Activated CD4-positive, alpha-beta T cell treated with anti-CD3 and anti-CD28 coated beads, Interleukin-10, Interleukin-2, amounts not matched to agents 100 ng/mL and 50 ng/mL, durations not matched to agents 16 hours and 8 hours (primary cell): ENCODE measurements at regions not wholly inside any gene's neighbourhood (a gene's known extent, or its start where the extent isn't known, plus 50 kb on each side); places are given as distances from the start of the nearest gene placed in this dataset.
"Not testable (repeated sequence)": the region's sequence is repeated elsewhere in the genome, so short reads cannot be mapped to it uniquely, and the experiment has no call there.

Experiments
- DNase-seq: peaks from one replicate; pipeline ENCODE4 v3.0.0-alpha.2; 2020

DNA sequence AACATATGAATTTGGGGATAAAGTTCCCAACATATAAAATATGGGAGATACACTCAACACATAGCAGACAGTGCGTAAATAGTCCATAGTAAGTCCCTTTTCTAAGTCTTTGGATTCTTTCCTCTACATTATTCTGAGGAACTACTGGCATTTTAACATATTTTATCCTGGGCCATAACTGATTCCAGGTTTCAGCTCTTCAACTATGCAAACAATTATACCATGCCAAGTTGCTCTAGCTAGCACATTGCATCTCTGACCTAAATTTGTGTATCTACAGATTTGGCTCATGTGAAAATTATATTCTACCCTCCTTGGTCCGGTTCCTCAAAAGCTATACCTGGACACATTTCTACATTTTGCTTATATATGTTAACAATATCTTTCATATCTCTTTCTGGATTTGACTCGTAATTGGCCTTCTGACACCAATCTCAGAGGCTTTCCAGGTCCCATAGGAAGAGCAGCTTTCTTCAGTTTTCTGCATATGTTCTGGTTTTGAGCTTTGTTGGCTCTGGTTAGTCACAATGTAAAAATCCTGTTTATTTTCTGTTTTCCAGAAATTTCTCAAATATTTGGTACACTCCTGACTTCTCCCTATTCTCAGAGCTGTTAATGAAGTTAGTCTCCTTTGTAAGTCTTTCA is 305.4 kb downstream of the BMP4 start:
- no peak for DNase-seq

DNA sequence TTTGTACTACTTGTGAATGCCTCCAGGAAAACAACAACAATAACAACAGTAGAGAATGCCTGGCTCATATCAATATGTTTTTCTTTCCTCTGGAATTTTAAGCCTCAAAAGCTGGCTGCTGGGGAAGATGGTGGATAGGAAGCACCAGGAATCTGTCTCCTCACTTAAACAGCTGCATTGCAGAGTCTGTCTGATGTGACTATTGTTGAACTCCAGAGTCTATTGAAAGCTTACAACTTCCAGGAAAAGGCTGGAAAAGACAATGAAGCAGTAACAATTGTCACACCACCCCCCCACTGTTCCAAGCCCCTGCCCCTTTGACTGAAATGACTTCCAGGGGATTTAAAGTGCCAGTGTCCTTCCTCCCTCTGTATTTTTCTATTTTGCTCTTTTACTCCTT is 309.7 kb downstream of the BMP4 start:
- DNase-seq = no peak

DNA sequence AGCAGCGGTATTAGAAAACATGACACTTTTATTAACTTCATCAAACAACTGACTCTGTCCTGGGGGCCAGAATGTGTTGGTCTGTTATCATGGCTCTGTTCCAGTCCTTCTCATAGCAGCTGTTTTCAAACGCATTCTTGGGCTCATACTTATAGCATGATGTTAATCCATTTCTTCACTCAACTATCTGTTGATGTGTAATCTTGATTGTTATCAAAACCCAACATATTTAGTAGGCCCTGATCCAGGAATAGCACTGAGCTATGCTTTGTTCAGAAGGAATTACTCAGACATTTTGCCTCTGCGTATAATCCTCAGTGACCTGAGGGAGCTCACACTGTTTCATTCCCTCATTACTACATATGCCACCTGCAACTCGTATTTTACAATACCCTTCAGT is 315.9 kb downstream of the BMP4 start:
- no peak for DNase-seq

DNA sequence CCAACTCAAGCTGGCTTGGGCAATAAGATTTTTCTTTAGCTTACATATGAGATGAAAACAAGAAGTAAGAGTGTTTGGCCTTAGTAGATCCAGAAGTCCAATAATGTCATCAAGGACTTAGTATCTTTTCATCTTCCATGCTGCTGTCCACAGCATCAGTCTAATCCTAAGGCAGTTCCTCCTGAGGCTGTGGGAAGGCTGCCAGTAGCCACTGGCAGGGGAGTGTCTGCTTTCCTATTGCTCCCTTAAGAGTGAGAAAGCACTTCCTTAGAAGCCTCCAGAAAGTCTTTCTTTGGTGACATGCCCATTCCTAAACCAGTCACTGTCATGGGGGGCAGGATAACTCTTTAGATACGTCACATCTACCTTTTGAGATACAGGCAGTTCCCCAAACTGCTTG is 317.7 kb downstream of the BMP4 start:
- no peak for DNase-seq

DNA sequence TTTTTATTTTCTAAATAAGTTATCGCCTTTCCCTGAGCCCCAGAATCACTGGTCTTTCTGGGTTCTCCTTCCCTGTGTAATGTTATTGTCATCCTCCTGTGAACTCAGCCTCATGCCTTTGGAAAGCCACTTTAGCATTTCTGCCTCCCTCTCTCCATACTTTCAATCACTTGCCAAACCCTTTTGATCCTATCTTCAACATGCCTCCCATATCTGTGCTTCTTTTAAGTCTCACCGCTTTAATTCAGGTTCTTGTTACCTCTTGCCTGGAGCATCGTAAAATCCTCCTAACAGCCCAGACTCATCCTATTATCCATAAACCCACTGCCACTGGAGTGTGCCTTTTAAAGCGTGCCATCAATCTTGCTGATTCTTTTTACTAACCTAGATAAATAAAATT is 321.8 kb downstream of the BMP4 start:
- DNase-seq = no peak

DNA sequence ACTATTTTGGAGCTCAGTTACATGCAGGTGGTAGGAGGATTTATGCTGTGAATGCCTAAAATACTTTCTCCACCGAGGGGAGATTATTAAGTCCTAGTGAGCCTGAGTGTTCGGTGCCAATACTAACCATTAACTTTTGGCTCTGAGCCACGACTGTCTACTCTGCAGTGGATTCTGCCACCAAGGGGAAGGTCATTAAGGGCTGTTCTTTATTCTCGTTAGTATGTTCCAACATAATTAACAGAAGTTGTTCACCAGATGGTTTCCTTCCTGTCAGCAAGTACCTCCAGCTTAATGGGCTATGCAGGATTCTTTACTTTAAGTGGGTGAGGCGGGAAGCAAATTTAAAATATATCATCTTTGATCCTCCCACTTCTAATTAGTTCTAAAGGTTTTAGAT is 326.3 kb downstream of the BMP4 start:
- no peak for DNase-seq

DNA sequence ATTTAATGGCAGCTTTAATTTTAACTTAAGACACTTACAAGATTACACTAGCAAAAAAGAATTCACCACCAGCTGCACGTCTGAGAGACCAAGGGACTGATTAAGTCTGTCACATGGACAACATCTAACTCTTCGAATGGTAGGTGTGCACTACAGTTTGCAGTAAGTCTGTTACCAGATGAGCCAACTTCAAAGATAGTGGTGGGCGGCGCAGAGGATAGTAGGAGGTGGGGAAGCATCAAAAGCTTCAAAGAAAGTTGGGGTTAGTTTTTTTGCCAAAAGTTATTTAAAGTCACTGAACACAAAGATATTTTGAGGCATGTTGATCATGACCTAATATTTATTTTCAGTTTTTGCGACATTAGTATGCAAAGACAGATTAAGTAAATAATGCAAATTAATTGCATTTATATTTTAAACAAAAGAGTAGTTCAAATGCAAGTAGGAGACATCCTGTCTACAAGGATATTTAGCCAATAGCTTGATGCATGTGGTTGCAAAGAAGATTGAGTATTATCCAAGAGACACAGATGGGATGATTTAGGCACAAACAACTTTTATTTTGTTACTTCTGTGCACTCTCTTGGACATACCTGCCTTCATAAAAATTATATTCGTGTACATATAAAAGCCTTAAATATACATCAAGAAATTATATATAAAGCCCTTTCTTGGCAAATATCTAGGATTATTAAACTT is 327.7 kb downstream of the BMP4 start:
- no peak for DNase-seq

DNA sequence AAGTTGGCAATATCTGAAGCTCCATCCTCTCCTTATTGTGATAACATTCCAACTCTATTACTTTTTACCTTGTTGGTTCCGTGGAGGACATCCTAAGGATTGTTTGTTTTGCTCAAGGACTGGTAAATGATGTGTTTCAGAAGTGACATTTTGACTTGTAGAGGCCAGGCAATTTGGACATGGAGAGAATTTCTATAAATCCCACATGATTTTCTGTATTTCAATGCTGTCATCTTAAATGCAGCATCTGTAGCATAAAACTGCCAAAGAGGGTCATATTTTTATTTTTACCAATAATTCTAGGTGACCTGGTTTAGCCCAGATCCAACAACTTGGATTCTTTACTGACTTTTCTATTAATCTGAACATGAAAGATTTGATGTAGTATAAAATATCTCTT is 328.4 kb downstream of the BMP4 start:
- DNase-seq = no peak

DNA sequence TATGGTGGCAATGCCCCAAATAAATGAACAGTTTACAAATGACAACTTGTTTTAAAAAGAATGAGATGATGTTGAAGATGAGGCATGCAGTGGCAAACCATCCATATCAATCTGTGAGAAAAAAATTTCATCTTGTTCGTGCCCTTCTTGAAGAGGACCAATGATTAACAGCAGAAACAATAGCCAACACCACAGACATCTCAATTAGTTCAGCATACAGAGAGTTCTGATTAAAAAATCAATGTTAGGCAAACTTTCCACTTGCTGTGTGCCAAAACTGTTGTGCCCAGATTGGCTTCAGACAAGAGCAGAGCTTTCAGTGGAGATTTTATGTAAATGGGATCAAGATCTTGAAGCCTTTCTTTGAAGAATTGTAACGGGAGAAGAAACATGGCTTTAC is 329.9 kb downstream of the BMP4 start:
- DNase-seq = no peak

DNA sequence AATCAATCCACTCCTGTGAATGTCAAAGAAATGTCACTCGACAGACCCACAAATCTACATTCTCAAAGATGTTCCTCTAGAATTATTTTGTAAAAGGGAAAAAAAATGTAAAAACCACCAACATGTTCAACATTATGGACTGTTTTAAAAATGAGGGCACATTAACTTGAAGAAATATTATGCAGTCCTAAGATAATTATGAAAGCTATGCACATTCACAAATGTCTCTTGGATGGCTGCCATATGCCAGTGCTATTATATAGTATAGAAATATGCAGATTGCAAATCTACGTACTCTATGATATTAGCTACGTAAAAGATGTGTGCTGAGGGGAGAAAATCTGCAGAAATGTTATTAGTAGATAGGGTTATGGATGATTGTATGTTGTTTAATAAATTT is 334.2 kb downstream of the BMP4 start:
- no peak for DNase-seq

DNA sequence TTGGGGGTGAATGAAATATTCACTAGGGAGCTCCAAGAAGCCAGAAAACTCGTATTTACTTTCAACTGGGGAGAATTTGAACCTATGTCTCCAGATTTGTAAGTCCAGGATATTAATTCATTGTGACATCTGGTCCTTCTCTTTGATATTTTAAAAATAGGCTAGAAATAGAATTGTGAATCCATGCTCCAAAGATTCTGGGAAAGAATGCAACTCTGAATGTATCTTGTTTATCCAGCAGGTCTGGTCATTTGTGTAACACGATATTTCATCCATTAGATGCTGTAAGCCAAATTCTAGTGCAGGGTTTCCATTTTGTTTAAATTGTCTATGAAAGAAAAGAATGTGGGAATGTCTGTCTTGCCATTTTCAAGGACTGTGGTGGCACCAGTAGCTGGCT is 334.7 kb downstream of the BMP4 start:
- DNase-seq = no peak

DNA sequence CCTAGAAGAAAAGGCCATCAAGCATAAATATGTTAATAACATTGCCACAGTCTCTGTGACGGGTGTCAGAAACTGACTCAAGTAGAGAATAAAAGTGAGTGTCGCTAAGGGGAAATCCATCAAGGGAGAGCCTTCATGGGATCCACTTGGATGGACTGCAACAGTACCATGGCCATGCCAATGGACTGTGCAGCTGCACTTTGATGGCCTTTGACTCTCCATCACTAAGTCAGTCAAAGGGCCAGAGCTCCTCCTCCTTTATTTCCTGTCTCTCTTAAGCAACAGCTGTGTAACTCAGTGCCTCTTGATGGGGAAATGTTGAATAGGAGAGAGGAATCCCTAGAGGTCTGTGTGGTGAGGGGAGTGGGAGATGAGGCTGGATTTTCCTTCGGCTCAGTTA is 335.2 kb downstream of the BMP4 start:
- DNase-seq = no peak

DNA sequence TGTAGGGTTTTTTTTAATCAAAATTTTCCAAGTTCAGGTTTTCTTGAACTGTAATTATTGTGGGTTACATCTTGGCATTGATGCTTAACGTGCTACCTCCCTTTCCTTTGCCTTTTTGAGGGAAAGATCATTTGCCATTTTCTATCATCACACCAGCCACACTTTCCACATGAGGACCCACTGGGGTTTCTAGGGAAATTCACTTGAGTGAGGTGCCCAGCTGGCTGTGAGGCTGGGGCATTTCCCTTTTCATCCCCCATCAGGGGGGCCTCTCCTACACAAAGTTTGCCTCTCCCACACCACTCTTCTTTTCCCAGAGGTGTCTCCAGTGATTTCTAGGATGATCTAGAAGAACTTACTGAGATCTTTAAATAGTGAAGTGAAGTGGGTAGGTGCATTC is 335.7 kb downstream of the BMP4 start:
- DNase-seq = no peak

DNA sequence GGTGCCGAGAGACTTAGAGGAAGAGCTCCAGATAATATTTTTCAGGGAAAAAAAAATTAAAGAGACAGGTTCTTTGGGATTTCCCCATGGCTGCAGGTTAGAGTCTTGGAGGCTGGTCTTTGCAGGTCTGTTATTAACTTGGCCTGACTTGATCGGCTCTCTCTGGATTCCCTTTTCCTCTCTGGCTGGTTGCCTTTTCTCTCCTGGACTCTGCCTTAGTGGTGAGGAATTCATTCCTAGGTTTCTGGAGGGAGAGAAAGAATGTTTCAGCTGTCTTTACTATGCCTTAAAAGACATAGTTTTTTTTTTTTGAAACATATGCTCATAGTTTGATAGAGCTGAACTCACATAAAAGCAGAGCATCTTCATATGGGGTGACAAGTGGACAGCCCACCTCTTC is 336.3 kb downstream of the BMP4 start:
- DNase-seq = no peak

DNA sequence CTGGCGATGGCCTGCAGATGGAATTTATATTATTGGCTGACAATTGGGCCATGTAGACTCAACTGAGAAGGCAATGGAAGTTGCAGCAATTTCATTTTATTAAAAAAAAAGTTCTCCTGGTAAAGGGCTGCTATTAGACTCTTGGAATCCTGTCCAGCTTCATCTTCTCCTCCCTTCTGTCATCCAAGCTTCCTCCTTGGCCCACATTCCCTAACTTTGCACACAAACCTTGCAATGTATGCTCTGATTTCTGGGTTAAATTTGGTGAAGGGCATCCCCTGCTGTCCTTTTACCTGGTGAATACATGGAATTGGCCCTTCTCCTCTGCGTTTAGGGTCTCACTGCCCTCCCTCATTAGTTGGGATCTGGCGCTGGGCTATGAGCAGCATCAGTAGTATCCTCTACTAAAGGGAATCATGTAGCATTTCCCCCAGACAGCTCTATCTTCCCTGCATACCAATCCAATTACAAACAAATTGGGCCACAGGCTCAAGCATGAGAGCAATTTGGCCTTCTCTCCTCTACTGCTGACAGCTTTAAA is 336.9 kb downstream of the BMP4 start:
- DNase-seq = no peak

DNA sequence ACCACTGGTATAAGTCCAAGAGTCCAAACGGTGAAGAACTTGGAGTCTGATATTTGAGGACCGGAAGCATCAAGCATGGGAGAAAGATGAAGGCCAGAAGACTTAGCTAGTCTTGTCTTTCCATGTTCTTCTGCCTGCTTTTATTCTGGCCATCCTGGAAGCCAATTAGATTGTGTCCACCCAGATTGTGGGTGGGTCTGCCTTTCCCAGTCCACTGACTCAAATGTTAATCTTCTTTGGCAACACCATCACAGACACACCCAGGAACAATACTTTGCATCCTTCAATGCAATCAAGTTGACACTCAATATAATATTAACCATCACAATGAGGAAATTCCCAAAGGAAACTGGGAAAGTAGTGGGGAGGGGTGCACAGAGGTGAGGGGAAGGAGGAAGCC is 340.1 kb downstream of the BMP4 start:
- not testable (repeated sequence) for DNase-seq

DNA sequence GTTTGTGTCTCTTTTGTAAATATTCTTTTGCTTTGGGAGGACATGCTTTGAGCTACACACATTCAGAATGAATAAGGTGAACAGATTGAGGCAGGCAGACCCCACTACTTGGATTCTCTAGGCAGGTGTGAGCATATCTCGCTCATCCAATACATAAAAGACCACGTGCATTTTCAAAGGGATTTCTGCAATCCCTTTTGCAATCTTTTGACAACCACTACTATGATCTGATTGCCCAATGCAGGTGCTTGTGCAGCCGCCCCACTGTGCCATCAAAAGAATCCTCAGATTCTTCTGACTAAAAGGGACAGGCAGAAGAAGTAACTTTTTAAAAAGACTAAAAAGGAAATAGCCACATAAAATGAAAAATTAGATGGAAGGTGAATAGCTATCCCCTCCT is 341.4 kb downstream of the BMP4 start:
- DNase-seq = no peak

DNA sequence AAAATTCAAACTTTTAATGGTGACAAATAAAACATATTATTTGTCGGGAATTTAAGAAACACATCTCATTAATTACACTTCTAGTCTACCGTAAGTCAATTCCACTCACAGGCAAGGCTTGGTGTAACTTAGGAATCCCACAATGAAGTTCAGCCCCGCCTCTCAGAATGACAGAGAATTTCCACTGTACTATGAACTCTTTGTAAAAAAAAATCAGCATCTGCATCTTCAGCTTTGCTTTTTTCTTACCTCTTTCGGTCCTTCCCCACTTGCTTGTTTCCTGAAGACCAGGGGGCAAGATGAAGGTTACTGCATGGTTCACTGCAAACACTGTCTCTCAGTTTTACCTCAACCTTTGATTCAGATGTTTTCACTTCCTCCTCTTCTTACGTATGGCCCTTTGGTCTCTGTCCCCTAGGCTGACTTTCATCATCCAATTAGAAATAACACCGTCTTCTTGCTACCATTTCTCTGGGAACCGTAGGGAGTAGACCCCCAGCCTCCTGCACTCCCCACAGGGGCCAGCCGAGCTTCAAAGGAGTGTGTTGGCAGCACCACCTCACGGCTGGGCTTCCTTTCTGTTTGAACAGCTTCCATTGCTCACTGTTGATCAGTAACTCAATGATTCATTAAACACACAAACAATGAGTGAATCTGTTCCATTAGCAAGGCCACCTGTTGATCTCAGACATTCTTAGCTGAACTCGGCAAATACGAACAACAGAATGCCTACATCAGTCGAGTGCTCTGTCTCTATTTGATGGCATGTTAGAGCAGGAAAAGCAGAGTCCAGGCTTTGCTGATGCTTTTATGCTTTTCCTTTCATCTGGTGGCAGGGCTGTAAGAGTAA is 343.0 kb downstream of the BMP4 start:
- DNase-seq = no peak

DNA sequence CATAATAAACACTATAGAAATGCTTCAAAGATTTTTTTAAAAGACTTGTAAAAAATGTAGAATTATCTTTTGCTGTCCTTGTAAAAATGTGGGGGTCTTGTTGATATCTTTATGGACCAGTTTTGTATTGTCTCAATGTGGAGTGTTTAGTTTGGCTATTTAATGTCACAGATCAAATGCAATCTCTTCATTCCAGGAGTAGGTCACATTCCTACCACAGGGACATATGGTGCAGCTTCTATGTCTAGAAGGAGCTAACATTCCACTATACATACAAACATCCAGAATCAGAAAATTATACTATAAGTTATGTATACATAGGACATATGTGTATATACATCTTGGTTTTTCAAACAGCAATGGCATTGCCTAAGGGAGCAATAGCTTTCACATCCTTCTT is 345.7 kb downstream of the BMP4 start:
- no peak for DNase-seq

DNA sequence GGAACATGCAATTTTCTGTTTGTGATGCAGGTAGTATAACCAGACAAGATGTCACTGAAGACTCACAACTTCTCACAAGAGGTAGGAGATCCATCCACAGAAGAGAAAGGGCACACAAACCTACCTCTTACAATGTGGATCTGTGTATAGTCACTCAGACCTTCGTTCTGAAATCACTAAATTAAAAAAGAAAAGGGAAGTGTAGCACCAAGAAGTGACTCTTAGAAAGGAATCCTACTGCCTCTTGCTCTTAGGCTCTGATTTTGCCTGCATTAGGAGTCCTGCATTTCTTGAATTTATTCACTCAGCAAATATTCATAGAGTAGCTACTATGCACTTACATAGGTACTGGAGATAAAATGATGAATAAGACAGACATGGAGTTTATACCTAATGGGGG is 347.6 kb downstream of the BMP4 start:
- no peak for DNase-seq

DNA sequence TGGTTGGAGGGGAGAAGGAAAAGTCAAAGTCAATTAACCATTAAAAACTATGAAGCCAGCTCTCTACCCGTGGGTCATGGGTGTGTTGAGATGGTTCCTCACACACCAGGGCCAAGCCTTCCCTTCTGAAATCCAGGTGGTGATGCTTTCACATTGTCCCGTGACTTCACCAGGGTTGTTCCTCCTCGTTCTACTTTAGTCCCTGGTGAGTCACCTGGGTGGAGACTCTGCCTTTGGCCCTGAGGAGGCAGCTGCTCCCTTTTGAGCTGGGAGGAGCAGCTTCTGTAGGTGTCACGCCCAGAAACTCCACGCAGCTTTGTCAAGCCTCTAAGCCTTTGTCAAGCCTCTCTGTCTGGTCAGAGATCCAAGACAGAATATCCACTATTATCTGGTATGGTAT is 348.3 kb downstream of the BMP4 start:
- DNase-seq = no peak

DNA sequence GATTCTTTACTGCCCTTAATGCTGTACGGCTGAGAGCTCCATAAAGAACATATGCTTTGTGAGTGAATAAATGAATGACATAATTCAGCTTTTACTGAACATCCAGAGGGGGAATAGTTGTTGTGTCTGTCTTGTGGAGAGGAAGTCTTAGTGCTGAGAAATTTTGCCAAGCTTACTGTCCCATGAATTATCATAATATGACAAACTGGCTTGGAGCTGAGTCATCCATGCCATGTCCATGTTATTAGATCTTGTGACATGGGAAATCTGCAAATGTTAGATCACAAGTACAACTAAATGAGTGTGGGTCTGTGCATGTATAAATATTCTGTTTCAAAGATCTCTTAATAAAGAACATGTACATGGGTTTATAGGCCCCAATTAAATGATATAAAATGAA is 350.4 kb downstream of the BMP4 start:
- no peak for DNase-seq

DNA sequence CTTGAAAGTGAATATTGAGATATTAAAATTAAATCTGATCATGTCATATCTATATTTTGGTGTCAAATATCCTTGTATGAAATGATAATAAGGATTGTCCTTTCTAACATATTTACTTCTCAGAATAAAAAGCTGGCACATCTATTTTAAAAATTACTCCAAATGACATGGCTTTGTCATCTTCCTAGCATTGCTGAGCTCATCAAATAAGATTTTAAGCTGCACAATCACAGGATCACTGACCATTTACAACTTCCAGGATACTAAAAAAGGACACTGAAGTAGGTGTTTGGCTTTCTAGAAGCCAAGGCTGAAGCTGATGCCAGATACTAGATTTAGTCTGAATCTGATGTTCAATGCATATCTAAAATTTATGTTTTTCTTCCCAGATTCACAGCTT is 351.1 kb downstream of the BMP4 start:
- no peak for DNase-seq

DNA sequence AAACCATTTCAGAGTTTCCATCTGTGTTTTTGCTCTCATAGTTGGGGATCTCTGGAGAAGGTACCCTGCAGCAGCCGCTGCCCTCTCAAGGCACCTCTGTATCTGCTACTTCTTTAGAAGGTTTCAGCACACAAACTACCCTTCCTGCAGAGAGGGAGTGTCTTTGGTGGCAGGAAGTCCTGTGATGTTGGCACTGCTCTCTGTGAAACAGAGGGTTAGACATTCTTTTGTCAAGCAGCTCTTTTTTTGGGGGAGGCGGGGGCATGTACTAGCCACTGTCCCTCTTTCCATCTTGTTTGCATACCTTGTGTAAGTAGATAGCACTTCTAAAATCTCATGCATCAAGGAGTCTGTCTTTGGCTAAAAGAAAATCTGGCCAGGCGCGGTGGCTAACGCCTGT is 352.6 kb downstream of the BMP4 start:
- DNase-seq = no peak
